Fibroblast of mammary gland (primary cell): ENCODE measurements at regions not wholly inside any gene's neighbourhood (a gene's known extent, or its start where the extent isn't known, plus 50 kb on each side); places are given as distances from the start of the nearest gene placed in this dataset.

Experiments used
- DNase-seq: peaks from one replicate; pipeline ENCODE4 v3.0.0-alpha.2; 2010; ENCODE audit warnings: low read depth
- H3K4me3 ChIP-seq: 2 replicates; pipeline ENCODE4 v1.5.1; 2011; ENCODE audit warnings: low read depth, mild to moderate bottlenecking, low read length, moderate library complexity; ENCODE audit not compliant: control insufficient read depth
- TF ChIP-seq, protein P1 (sequence below): conservative IDR thresholded peaks from 2 replicates; pipeline ENCODE4 v1.5.1; 2011; ENCODE audit warnings: low read depth, low read length, inconsistent platforms; ENCODE audit not compliant: control insufficient read depth, insufficient read depth

DNA sequence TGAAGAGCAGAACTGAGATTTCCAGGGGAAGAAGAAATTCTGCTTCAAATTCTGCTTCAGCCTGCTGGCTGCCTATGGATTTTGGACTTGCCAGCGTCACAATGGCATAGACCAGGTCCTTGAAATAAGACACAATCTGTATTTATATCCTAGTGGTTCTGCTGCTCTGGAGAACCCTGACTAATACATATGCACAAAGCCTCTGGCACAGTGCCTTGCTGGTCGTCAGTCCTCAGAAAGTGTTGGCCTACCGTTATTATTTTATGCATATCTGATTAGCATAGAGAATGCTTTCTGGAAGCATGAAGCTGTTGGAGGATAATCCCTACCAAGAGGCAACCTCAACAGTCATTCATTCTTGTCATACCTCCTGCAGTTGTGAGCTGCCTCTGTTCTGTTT lies 213.7 kb downstream of the B3GLCT start:
- TF ChIP-seq, protein P1, sequence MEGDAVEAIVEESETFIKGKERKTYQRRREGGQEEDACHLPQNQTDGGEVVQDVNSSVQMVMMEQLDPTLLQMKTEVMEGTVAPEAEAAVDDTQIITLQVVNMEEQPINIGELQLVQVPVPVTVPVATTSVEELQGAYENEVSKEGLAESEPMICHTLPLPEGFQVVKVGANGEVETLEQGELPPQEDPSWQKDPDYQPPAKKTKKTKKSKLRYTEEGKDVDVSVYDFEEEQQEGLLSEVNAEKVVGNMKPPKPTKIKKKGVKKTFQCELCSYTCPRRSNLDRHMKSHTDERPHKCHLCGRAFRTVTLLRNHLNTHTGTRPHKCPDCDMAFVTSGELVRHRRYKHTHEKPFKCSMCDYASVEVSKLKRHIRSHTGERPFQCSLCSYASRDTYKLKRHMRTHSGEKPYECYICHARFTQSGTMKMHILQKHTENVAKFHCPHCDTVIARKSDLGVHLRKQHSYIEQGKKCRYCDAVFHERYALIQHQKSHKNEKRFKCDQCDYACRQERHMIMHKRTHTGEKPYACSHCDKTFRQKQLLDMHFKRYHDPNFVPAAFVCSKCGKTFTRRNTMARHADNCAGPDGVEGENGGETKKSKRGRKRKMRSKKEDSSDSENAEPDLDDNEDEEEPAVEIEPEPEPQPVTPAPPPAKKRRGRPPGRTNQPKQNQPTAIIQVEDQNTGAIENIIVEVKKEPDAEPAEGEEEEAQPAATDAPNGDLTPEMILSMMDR: no peak
- no peak overlapping the region for H3K4me3 ChIP-seq
- DNase-seq: no peak

DNA sequence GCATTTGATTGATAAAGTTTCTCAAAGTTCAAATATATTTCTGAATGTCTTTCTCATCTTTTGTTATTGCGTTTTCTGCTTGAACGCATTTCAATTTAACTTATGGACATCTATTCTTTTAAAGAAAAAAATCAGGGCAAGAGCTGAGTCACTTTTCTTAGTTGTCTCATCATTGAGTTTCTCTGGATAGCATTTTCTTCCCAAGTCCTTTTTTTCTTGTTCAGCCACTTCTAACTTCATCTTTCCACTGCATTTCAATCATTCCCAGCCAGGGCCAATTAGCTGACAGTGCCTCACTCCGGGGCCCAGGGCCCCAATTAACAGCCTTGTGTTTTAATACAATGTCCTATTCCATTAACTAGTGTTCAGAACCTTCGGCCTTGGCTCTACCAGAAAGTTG lies 216.3 kb downstream of the B3GLCT start:
- H3K4me3 ChIP-seq: no peak overlapping the region
- DNase-seq: no peak
- TF ChIP-seq, protein P1: no peak

DNA sequence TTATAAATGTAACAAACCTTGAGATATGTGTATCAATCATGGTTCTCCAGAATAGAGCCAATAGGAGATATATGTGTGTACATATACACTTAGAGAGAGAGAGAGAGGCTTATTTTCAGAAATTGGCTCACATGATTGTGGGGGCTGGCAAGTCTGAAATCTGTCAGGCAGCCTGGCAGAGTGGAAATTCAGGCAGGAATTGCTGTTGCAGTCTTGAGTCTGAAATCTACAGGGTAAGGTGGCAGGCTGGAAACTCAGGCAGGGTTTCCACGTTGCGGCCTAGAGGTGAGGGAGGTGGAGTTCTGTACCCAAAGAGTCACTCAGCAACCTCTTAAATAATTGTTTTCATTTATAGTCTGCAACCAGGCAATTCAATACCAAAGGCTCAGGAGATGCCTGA lies 218.4 kb downstream of the B3GLCT start:
- TF ChIP-seq, protein P1: no peak
- H3K4me3 ChIP-seq: no peak overlapping the region
- DNase-seq: no peak

DNA sequence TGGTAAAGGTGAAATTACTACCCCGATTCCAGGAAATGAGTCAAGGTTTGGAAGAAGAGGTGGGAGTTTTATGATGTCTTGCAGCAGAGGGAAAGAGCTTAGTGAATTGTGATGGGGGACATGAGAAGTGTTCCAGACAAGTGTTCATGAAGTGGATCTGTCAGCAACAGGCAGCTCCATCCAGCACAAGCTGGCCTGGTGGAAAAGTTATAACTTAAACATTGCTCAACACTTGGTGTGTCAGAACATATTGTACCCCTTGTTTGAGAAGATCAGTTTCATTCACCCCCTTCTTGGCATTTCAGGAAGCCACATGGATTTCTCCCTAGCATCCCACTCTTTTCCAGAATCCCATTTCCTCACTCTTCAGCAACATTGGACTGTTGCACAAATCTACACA lies 222.0 kb downstream of the B3GLCT start:
- no peak overlapping the region for H3K4me3 ChIP-seq
- DNase-seq: peak; percentile 28
- TF ChIP-seq, protein P1: no peak

DNA sequence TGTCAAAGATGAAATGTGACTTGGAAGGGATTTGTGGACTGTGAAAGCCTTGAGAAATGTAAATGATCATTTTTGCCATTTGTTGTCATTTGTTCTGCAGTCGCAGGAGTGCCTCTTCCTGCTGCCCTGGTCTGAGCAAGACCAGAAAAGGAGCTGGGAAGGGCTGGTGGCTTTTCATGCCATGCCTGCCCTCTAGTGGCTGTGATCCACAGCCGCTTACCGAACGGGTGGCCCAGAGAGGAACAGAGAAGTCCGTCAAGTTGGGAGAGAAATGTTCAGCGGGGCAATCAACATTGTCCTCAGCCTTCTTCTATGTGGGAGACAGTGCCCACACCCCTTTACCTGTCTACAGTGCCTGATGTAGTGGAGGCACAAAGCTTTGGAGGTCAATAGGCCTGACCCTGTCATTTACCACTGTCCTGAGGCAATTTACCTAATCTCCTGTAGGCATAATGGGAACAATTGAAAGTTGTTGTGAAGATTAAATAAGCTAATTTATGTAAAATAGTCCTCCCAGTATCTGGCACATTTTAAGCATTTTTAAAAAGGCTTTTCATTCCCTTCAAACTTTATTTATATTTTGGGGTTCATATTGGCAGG lies 224.5 kb downstream of the B3GLCT start:
- H3K4me3 ChIP-seq: no peak overlapping the region
- DNase-seq: peak; percentile 82

DNA sequence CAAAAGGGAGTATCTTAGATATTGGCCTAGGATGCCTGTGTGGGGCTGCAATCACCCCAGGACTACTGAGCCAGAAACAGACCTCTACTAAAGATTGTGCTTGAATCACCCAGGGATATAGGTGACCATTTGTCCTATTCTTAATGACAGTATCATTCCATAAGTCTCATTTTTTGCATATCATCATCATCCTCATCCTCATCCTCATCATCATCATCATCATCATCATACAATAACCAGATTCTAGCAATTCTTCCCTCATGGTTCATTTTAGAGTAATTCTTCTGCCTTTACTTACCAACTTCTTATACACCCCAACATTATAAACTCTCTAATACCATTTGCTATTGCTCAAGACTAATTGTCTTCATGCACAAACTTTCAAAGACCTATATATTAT lies 226.6 kb downstream of the B3GLCT start:
- TF ChIP-seq, protein P1: no peak
- no peak for DNase-seq
- no peak overlapping the region for H3K4me3 ChIP-seq

More for the DNA sequence above, 224.5 kb downstream of the B3GLCT start:
- TF ChIP-seq, protein P1: peak; percentile 98
